ENCODE measurements at regions not wholly inside any gene's neighbourhood (a gene's known extent, or its start where the extent isn't known, plus 50 kb on each side); places are given as distances from the start of the nearest gene placed in this dataset.
A peak's percentile ranks its signal among the peaks of the same experiment; 100 is the strongest.

GRCh38 chr15:38672814-38673670 lies 108.4 kb upstream of the RASGRP1 start:
- ATAC-seq, result no peak
- peak overlapping the region; percentile 34 for H3K4me3 Mint-ChIP-seq
- no peak for DNase-seq

GRCh38 chr15:38674448-38674847 lies 109.8 kb upstream of the RASGRP1 start:
- Mint-ChIP-seq H3K4me1 (ENCODE audit: low read depth) (peaks cover 66% of the 10 kb centered on the region), H3K36me3 (ENCODE audit: insufficient read depth) (peaks cover 4% of the 10 kb centered on the region), H3K27me3 (ENCODE audit: low read depth) (no peaks in the 10 kb centered on the region), H3K9me3 (peaks cover 6% of the 10 kb centered on the region), H3K4me3 (peak overlapping the region; percentile 17)
- DNase-seq, result no peak
- ATAC-seq, result no peak

More at GRCh38 chr15:38672814-38673670, 108.4 kb upstream of the RASGRP1 start:
- Mint-ChIP-seq H3K9me3 (peaks cover 6% of the 10 kb centered on the region), H3K36me3 (ENCODE audit: insufficient read depth) (peaks cover 4% of the 10 kb centered on the region), H3K27me3 (ENCODE audit: low read depth) (no peaks in the 10 kb centered on the region), H3K4me1 (ENCODE audit: low read depth) (peaks cover 70% of the 10 kb centered on the region)

- no peak for ATAC-seq
These were observed 113.7 kb upstream of the RASGRP1 start for GRCh38 chr15:38678281-38678680.

GRCh38 chr15:38680775-38681174 lies 116.2 kb upstream of the RASGRP1 start:
- Mint-ChIP-seq H3K9me3 (no peaks in the 10 kb centered on the region), H3K27me3 (ENCODE audit: low read depth) (no peaks in the 10 kb centered on the region), H3K36me3 (ENCODE audit: insufficient read depth) (peaks cover 4% of the 10 kb centered on the region), H3K4me3 (no peak overlapping the region), H3K4me1 (ENCODE audit: low read depth) (peaks cover 59% of the 10 kb centered on the region)
- ATAC-seq (peak in 1 of 2 donors; percentile 30), DNase-seq (no peak)

More at GRCh38 chr15:38678281-38678680, 113.7 kb upstream of the RASGRP1 start:
- DNase-seq, result no peak
- no peaks in the 10 kb centered on the region for H3K9me3 Mint-ChIP-seq
- H3K36me3 Mint-ChIP-seq (ENCODE audit: insufficient read depth), result peaks cover 4% of the 10 kb centered on the region
- H3K27me3 Mint-ChIP-seq (ENCODE audit: low read depth), result no peaks in the 10 kb centered on the region
- no peak overlapping the region for H3K4me3 Mint-ChIP-seq
- peaks cover 46% of the 10 kb centered on the region for H3K4me1 Mint-ChIP-seq (ENCODE audit: low read depth)

GRCh38 chr15:38682363-38682762 lies 117.7 kb upstream of the RASGRP1 start:
- ATAC-seq, result no peak
- no peaks in the 10 kb centered on the region for H3K9me3 Mint-ChIP-seq
- H3K27me3 Mint-ChIP-seq (ENCODE audit: low read depth), result no peaks in the 10 kb centered on the region
- no peak for DNase-seq
- H3K4me3 Mint-ChIP-seq, result no peak overlapping the region
- H3K36me3 Mint-ChIP-seq (ENCODE audit: insufficient read depth), result peaks cover 4% of the 10 kb centered on the region
- peaks cover 70% of the 10 kb centered on the region for H3K4me1 Mint-ChIP-seq (ENCODE audit: low read depth)

- Mint-ChIP-seq H3K4me1 (ENCODE audit: low read depth) (peaks cover 72% of the 10 kb centered on the region), H3K4me3 (no peak overlapping the region), H3K9me3 (no peaks in the 10 kb centered on the region), H3K27me3 (ENCODE audit: low read depth) (no peaks in the 10 kb centered on the region), H3K36me3 (ENCODE audit: insufficient read depth) (peaks cover under 1% of the 10 kb centered on the region)
- ATAC-seq, result no peak
- DNase-seq, result no peak
These were observed 118.2 kb upstream of the RASGRP1 start for GRCh38 chr15:38682861-38683260.

- ATAC-seq, result peak; percentile 73 to 75
- DNase-seq, result peak; percentile 67
- Mint-ChIP-seq H3K4me1 (ENCODE audit: low read depth) (peaks cover 75% of the 10 kb centered on the region), H3K27me3 (ENCODE audit: low read depth) (no peaks in the 10 kb centered on the region), H3K36me3 (ENCODE audit: insufficient read depth) (no peaks in the 10 kb centered on the region), H3K4me3 (no peak overlapping the region), H3K9me3 (no peaks in the 10 kb centered on the region)
These were observed 119.0 kb upstream of the RASGRP1 start for GRCh38 chr15:38683382-38684242.

- Mint-ChIP-seq H3K27me3 (ENCODE audit: low read depth) (no peaks in the 10 kb centered on the region), H3K9me3 (no peaks in the 10 kb centered on the region), H3K4me1 (ENCODE audit: low read depth) (peaks cover 80% of the 10 kb centered on the region), H3K36me3 (ENCODE audit: insufficient read depth) (no peaks in the 10 kb centered on the region), H3K4me3 (peak overlapping the region; percentile 22)
- DNase-seq (no peak), ATAC-seq (no peak)
These were observed 119.9 kb upstream of the RASGRP1 start for GRCh38 chr15:38684440-38685010.

GRCh38 chr15:38685686-38686339 lies 121.2 kb upstream of the RASGRP1 start:
- no peaks in the 10 kb centered on the region for H3K27me3 Mint-ChIP-seq (ENCODE audit: low read depth)
- peaks cover 91% of the 10 kb centered on the region for H3K4me1 Mint-ChIP-seq (ENCODE audit: low read depth)
- ATAC-seq (no peak), DNase-seq (no peak)
- no peaks in the 10 kb centered on the region for H3K36me3 Mint-ChIP-seq (ENCODE audit: insufficient read depth)
- no peak overlapping the region for H3K4me3 Mint-ChIP-seq
- H3K9me3 Mint-ChIP-seq, result no peaks in the 10 kb centered on the region

- Mint-ChIP-seq H3K4me1 (ENCODE audit: low read depth) (peaks cover 94% of the 10 kb centered on the region), H3K36me3 (ENCODE audit: insufficient read depth) (no peaks in the 10 kb centered on the region), H3K4me3 (no peak overlapping the region), H3K27me3 (ENCODE audit: low read depth) (no peaks in the 10 kb centered on the region), H3K9me3 (no peaks in the 10 kb centered on the region)
- ATAC-seq (no peak), DNase-seq (no peak)
These were observed 122.7 kb upstream of the RASGRP1 start for GRCh38 chr15:38687340-38687739.

- Mint-ChIP-seq H3K4me1 (ENCODE audit: low read depth) (peaks cover 88% of the 10 kb centered on the region), H3K27me3 (ENCODE audit: low read depth) (no peaks in the 10 kb centered on the region), H3K9me3 (no peaks in the 10 kb centered on the region), H3K4me3 (peak overlapping the region; percentile 27), H3K36me3 (ENCODE audit: insufficient read depth) (no peaks in the 10 kb centered on the region)
- peak in 1 of 2 donors; percentile 15 for ATAC-seq
- no peak for DNase-seq
These were observed 123.3 kb upstream of the RASGRP1 start for GRCh38 chr15:38687775-38688495.

GRCh38 chr15:38688761-38689160 lies 124.1 kb upstream of the RASGRP1 start:
- DNase-seq (peak; percentile 34), ATAC-seq (peak; percentile 79 to 82)
- H3K27me3 Mint-ChIP-seq (ENCODE audit: low read depth), result no peaks in the 10 kb centered on the region
- H3K4me3 Mint-ChIP-seq, result peak overlapping the region; percentile 27
- no peaks in the 10 kb centered on the region for H3K36me3 Mint-ChIP-seq (ENCODE audit: insufficient read depth)
- H3K4me1 Mint-ChIP-seq (ENCODE audit: low read depth), result peaks cover 80% of the 10 kb centered on the region
- no peaks in the 10 kb centered on the region for H3K9me3 Mint-ChIP-seq

- peaks cover 78% of the 10 kb centered on the region for H3K4me1 Mint-ChIP-seq (ENCODE audit: low read depth)
- ATAC-seq (no peak), DNase-seq (no peak)
- H3K36me3 Mint-ChIP-seq (ENCODE audit: insufficient read depth), result no peaks in the 10 kb centered on the region
- no peaks in the 10 kb centered on the region for H3K9me3 Mint-ChIP-seq
- H3K27me3 Mint-ChIP-seq (ENCODE audit: low read depth), result no peaks in the 10 kb centered on the region
- no peak overlapping the region for H3K4me3 Mint-ChIP-seq
These were observed 124.9 kb upstream of the RASGRP1 start for GRCh38 chr15:38689522-38689921.
